Uterus (tissue), 2 donors: ENCODE measurements at regions not wholly inside any gene's neighbourhood (a gene's known extent, or its start where the extent isn't known, plus 50 kb on each side); places are given as distances from the start of the nearest gene placed in this dataset.

Experiments
- POLR2A ChIP-seq, 2 donors: fragments of 450-650 bp; IDR thresholded peaks; one replicate each; pipeline ENCODE4 v1.6.1; 2016; ENCODE audit warnings: antibody characterized with exemption in 2 of 2, mild to moderate bottlenecking in 1 of 2, moderate library complexity in 1 of 2
- TF ChIP-seq, protein P1 (sequence below), 4 experiments: fragments of 200-600 bp in 2 of 4; fragments of 450-650 bp in 2 of 4; sonication (generic) in 2 of 4; IDR thresholded peaks; one replicate each; pipeline ENCODE4 v1.5.1; 2016 to 2019; ENCODE audit warnings: antibody characterized with exemption in 4 of 4, mild to moderate bottlenecking in 2 of 4, moderate library complexity in 1 of 4

- TF ChIP-seq POLR2A (IDR thresholded peaks at IDR 0.05), result no peak
- TF ChIP-seq, protein P1, sequence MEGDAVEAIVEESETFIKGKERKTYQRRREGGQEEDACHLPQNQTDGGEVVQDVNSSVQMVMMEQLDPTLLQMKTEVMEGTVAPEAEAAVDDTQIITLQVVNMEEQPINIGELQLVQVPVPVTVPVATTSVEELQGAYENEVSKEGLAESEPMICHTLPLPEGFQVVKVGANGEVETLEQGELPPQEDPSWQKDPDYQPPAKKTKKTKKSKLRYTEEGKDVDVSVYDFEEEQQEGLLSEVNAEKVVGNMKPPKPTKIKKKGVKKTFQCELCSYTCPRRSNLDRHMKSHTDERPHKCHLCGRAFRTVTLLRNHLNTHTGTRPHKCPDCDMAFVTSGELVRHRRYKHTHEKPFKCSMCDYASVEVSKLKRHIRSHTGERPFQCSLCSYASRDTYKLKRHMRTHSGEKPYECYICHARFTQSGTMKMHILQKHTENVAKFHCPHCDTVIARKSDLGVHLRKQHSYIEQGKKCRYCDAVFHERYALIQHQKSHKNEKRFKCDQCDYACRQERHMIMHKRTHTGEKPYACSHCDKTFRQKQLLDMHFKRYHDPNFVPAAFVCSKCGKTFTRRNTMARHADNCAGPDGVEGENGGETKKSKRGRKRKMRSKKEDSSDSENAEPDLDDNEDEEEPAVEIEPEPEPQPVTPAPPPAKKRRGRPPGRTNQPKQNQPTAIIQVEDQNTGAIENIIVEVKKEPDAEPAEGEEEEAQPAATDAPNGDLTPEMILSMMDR (IDR thresholded peaks at IDR 0.05), result no peak
Measured at GRCh38 chr2:239675826-239676715, 275.3 kb upstream of the HDAC4 start.
